ENCODE measurements at regions not wholly inside any gene's neighbourhood (a gene's known extent, or its start where the extent isn't known, plus 50 kb on each side); places are given as distances from the start of the nearest gene placed in this dataset.
"Not testable (repeated sequence)": the region's sequence is repeated elsewhere in the genome, so short reads cannot be mapped to it uniquely, and the experiment has no call there.

DNA sequence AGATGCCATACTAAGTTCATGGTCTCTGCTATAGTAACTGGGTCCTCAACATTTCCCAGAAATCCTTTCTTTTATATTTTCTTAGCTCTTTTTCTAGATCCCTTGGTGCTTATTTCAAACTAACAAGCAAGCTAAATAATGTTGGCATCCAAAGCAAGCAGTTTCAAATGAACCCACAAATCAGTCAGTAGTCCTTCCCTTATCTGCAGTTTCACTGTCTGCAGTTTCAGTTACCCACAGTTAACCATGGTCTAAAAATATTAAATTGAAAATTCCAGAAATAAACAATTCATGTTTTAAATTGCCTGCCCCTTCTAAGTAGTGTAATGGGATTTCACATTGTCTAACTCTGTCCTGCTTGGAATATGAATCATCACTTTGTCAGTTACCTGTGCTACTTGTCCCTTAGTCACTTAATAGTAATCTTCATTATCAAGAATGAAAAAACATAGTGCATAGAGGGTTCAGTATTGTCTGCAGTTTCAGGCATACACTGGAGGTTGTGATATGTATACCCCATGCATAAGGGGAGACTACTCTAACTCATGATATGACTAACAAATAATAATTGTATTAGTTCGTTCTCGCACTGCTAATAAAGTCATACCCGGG lies 633.7 kb downstream of the MECOM start:
- no peak for DNase-seq

DNA sequence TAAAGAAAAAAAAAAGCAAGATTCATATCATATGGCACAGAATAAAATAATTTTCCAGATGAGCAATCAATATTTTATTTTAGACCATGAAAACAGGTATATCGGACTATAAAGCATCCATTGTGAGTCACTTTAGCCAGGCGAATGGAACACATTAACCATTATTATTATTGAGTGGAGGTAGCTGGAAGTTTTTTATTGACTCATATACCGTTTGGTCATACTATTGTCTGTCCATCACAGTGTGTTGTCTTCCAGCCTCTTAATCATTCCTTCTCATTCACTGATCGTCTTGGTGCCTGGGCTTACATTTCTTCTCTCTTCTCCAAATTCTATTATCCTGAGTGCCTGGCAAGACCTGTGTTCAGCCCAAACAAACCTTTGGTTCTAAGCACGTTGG lies 634.8 kb downstream of the MECOM start:
- no peak for DNase-seq

DNA sequence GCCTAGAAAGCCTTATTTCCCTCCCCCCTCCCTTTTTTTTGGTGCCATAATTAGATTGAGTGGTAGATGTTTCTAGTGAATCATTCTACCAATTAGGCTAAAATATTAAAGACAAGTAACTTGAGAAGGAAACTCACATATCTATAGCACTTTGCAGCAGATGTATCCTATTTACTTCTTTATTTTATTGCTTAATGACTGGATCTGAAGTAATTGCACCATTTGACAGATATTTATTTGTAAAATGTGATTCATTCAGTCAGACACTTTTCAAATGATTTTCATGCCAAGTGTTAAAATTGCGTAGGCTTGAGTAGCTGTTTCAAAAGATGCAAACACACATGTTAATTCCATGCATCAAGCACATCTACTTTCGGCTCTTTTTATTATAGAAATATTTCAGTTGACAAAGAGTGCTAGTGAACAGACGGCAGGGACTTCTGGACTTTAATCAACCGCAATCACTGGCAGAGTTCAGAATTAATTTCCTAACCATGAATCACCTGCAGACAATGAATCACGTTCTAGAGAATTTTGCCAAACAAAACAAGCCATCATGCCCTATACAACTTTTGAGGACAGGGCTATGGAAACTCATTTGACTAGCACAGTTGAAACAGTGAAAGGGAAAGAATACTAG lies 636.8 kb downstream of the MECOM start:
- no peak for DNase-seq

DNA sequence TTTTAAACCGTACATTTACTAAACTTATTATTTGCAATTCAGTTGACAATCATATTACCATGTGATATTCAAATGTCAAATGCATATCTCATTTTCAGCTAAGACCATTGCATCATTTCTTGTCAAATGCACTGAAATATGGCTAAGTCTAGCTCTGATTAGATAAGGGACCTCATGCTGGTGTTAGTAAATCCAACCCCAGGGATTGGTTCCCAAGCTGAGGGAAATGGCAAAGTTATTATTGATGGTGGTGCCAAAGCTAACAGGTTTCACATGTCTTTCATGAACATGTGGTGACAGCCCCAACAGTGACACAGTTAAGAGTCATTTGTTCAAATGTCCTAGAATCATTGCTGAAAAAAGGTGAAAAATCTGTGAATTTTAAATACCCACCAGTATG lies 641.1 kb downstream of the MECOM start:
- no peak for DNase-seq

DNA sequence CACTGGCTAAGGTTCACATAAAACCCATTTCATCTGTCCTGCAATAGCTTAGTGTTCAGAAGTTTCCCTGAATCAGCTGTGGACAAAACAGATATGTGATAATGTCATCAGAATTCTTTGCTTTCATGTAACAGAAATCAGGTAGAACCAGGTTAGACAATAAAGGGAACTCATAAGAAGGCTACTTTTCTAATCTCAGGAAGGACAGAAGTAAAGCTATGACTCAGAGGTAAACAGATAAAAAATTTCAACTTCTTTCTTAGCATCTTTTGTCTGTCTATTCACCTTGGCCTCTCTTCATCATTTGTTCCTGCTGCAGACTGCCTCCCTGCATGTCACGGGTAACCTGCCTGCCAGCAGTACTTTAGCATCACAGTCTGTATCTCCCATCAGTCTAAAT lies 643.1 kb downstream of the MECOM start:
- no peak for DNase-seq

DNA sequence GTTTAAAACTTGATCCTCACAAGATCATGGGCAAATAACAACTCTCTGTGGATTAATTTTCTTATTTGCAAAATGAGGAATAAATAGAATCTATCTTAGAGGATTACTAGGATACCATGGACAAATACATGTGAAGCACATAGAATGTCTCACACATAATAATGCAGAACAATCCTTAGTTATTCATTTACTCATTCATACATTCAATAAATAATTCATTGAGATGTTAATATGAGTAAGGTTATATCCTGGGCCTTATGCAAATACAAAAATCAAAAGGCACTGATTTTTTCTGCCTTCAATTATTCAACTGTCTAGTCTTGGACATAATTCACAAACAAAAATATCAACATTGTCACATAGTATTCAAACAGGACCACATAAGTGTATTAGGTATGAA lies 654.1 kb downstream of the MECOM start:
- no peak for DNase-seq

DNA sequence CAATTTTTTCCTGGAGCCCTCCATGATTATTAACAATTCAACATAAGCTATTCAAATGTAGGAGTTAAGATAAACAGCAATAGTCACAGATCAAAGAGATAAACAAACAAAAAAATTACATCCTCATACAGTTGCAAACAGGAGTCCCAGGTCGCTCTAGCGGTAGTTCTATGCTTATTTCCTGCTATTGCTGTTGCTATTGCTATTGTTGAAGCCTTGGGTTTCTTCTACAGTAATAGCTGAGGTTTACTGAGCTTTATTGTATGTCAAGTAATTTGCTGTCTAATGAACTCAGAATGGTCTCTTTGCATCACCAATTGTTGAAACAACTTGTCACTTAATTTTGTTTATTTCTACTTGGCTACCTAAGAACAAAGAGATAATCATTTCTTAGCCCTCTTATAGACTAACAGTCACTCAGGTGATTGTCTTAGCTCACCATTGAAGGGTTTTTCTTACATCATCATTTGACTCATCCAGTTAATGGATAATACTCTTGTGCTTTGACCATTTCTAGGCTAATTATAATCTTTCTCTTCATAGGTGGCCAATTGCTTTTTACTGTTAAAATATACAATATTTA lies 654.6 kb downstream of the MECOM start:
- DNase-seq, result peak; percentile 10

DNA sequence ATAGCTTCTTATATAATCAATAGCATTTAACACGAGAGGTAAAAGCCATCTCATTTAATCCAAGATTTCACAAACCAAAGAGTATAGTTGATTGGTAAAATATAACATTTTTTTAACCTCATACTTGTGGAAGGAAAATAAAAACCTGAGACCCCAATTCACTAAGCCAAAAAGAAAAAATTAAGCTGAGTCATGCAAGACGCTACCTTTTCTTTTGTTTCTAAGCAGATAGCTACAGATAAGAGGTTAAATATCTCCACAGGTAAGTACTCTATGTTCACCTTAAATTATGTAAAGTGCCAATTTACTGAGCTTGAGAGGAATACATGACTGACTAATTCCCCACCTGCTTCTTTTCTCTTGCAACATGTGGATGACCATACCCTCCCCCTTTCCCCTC lies 656.4 kb downstream of the MECOM start:
- DNase-seq, result no peak

DNA sequence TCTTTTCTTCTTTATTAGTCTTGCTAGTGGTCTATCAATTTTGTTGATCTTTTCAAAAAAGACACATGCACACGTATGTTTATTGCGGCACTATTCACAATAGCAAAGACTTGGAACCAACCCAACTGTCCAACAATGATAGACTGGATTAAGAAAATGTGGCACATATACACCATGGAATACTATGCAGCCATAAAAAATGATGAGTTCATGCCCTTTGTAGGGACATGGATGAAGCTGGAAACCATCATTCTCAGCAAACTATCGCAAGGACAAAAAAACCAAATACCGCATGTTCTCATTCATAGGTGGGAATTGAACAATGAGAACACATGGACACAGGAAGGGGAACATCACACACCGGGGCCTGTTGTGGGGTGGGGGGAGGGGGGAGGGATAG lies 657.1 kb downstream of the MECOM start:
- not testable (repeated sequence) for DNase-seq

DNA sequence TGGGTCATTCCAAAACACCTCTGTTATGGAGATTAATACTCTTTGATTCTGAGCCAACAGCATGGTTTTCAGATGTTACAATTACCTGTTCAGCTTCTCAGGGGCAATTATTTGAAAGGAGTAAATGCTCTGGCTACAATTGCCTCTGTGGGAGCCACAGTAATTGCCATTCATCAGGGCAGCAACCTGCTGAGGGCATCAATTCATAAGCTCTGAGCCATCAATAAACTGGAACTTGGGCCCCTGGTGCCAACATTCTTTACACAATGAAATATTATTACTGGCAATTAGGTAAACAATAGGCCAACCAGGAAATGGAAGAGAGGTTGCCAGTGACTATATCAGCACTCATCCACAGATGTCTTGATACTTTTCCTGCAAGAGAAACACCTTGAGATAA lies 660.8 kb downstream of the MECOM start:
- DNase-seq, result peak; percentile 84

DNA sequence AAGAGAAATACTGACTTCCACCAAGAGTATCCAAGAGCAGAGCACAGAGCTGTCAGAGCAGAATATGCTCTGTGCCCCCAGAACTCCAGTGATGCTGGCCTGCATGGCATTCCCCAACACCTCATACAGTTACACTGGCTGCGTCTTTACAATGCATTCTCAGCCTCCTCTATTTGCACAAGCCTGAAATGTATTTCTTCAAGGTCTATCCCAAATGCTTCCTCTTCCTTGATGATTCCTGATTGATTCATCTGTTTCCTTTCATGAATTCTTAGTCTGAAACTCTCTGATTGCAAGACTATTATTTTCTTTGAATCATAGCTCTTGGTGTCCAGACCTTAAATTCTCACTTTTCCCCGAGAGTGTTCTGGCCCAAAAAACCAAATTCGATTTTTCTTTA lies 664.7 kb downstream of the MECOM start:
- no peak for DNase-seq

DNA sequence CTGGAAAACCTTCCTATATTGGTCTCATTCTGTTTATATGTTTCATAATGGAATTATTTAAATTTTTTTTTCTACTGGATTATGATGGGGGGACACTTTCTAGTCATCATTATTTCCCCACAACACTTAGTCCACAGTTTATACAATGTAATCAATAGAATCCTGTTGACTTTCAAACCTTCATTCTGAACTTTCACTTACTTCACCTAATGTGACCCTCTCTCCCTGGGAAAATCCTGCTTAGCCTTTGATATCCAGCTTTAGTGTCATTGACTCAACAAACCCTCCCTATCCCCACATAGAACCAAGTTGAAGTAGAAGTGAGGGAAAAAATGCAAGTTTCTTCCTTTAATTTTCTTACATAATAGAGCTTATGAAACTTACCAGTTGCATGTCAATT lies 666.0 kb downstream of the MECOM start:
- no peak for DNase-seq

DNA sequence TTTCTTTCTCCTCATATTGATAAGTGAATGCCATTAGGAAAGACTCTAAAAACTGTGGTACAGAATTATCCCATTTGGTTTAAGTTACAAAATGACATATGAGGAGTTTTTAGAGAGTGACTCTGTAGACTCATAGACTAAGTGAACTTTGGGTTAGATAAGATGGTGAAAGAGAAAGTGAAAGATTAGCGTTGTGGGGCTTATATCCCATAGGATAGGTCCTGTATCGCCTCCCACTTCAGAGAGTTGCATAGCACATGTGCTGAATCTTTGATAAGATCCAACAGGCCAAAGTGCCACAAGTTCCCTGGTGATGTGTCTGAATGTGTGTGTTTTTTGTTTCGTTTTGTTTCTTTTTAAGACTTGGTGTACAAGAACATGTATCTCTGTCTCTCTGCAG lies 666.9 kb downstream of the MECOM start:
- no peak for DNase-seq

DNA sequence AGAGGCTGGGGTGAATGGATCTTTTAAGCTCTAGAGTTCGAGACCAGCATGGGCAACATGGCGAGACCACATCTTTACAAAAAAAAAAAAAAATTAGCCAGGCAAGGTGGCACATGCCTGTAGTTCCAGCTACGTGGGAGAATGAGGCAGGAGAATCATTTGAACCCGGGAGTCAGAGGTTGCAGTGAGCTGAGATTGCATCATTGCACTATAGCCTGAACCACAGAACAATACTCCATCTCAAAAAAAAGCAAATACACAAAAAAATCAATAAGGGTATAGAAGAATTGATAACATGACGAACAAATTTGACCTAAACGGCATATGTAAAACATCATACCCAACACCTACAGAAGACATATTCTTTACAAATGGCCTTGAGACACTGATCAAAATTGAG lies 668.4 kb downstream of the MECOM start:
- no peak for DNase-seq

DNA sequence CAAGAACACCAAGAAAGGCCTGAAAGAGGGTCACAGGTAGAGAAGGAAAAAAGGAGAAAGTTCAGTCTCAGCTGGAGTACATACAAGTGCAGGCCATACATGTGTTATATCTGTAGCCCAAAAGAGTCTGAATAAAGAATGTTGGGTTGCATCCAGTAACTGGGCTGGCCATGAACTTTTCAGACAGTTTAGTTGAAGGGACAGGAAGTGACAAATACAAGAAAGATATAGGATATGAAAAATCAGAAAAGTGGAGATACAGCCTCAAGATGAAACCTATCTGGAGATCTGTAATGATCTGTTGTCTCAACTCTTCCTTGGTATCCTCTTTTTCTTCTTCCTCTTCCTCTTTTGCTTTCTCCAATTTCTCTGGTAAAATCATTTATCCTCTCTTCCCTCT lies 671.7 kb downstream of the MECOM start:
- no peak for DNase-seq

DNA sequence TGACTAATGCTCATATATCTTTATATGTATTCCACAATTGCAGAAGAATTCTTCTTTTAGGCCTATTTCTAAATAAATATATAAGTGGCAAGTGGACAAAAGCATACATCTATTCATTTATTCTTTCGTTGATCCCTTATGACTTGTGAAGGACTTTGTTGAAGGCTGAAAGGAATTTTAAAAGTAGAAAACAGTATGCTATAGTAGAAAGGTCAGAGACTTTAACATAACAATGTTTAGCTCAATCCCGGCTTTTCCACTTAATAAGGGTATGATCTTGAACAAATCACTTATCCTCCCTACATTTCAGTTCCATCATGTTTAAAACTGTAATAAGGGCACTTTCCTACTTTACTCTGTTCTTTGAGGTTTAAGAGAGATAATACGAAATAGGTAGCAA lies 672.9 kb downstream of the MECOM start:
- no peak for DNase-seq

DNA sequence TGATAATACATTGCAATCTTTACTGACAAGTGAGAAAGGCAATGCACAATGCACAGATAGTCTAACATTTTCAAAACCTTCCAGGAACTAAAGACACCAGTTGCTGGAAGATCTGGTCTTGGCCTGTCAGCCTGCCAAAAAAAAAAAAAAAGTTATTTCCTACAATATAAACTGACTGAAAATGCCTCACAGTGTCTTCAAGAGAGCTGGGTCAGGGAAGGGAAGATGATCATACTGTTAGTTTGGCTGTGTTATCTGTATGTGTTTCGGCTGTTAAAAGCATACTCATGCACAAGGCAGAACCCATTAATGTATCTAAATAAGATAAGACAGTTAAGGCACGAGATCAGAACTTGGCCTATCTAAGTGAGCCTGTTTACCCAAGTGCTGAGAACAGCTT lies 673.4 kb downstream of the MECOM start:
- no peak for DNase-seq

DNA sequence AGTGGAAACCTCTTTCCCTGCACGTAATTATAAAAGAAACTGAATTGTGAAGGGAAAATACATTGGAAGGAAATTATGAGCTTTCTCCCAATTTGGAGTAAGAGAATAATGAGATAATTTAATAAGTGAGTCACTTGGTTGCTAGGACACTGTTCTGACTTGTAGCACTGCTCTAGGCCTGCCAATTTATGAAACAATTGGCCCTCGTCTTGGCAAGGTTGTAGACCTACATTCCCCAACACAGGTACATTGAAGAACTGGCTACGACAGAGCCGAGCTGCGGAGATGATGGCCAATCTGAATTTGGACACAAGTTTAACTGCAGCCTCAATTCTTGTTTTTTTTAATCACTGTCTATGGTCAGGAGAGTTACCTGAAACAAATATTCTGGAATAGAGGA lies 674.1 kb downstream of the MECOM start:
- DNase-seq, result no peak

DNA sequence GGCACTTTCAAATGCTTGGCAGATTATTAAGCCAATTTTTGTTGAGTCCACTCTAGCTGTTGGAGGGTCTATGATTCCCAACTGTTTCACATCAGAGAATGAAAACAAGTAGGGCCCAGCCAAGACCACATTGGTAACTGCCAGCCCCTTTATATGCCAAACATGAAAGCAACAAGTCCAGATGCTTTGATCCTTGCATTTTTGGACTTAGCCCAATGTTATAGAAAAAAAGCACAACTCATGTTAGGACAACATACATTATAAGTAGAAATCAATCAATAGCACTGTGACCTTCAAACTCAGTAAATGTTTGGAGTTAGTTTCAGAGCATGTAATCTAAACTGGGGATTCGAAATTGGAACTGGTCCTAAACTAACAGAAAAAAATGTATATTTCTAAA lies 674.7 kb downstream of the MECOM start:
- no peak for DNase-seq

DNA sequence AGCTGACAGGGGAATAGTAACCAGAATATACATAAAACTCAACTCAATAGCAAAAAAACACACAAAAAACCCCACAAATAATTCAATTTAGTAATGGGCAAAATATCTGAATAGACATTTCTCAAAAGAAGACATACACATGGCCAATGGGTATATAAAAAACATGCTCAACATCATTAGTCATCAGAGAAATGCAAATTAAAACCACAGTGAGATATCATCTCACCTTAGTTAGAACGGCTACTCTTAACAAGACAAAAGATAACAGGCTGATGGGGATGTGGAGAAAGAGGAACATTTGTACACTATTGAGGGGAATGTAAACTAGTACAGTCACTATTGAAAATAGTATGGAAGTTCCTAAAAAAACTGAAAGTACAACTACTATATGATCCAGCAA lies 678.6 kb downstream of the MECOM start:
- no peak for DNase-seq

DNA sequence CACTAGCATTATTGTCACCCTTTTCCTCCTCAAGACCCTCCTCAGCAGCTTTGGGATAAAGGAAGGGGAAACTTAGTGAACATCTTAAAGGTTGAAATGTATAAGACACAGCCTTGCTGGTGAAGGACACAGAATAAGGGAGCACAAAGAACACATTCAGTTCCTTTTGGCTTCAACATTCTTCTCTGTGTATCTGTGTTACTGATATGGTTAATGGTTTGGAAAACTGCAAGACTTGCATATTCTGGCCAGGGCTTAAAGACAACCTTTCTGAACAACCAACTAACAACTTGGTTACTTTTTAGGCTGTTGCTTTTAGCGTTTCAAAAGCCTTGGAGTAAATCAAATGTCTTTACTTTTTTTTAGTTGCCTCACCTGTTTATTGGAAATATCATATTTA lies 680.5 kb downstream of the MECOM start:
- DNase-seq, result no peak

DNA sequence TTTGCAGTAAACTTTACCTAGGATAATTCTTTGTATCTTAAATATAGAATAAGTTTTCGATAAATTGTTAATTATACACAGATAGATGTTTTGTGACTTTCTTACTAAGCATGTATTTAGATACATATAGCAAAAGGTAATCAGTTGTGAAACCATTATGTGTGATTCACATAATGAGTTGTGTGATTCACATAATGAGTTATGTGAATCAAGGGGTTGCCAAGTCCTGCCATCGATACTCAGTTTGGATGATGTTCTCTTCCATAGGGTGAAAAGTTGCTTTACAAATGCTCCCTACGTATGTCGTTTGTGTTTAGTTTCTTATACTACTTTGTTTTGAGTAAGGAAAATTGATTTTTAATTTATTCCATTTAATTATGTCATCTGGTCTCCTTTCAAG lies 682.1 kb downstream of the MECOM start:
- no peak for DNase-seq

DNA sequence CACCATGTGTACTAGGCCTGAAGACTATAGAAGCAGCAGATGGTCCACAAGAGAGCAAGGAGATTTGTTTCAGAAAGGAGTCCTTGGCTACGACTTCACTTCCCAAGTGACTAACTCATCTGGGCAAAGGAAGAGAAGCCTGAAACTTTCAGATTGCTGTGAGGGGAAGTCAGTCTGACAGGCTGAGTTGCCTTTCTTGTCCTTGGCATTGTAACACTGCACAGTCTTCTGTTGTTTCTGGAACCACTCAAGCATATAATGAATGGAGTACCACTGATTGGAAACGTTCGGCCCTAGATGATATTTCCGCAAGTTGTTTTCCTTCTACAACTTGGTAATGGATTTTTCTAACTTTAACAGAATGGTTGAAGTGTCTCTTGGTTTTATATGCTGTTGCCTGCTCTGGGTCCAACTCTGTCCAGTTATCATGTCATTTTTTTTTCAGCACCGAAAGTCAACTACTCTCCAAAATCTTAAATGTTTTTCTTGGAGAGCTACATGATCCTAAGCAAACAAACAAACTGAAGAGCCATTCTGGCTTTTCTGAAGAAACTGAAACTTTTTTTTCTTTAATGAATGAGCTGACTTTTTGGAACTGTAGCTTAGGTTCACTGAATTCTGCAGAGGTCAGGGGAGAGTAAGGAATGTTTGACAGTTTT lies 685.7 kb downstream of the MECOM start:
- no peak for DNase-seq

DNA sequence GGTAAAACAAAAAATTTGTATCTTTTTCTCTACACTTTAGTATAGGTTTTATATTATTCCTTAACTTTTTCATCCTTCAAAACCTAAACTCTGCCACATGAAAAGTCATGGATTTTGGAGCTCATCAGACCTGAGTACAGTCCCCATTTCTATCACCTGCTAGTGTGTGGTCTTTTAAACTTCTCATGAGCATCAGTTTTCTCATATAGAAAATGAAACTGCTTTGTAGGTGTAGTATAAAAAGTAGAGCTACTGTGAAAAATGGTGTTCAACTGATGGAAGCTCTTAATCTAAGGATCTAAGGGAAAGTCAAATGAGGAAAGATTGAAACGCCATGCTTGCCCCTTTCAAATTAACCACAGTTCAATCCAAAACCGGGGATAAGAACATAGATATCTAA lies 686.5 kb downstream of the MECOM start:
- no peak for DNase-seq

DNA sequence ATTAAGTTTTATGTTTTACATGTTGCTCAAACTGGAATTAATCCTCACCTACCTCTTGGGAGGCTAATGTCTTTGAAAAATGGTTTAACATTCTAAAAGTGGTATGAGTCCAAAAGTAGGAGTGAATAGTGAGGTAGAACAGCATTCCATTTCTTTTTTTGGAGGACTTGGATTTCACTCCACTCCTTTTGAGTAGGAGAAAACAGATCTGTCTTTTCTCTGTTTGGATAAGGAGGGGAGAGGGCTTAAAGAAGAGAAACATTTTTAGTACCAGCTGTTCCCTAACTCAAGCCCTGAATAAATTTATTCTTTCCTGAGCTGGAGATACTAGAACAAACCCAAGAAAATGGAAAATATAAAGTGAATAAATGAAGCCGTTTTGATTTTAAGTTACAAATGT lies 687.9 kb downstream of the MECOM start:
- no peak for DNase-seq
